HG02852 (cell line): ENCODE measurements at regions not wholly inside any gene's neighbourhood (a gene's known extent, or its start where the extent isn't known, plus 50 kb on each side); places are given as distances from the start of the nearest gene placed in this dataset.

Source experiments
- ATAC-seq: cut with Tn5 transposase; IDR thresholded peaks from one replicate; pipeline ENCODE4 v1.9.1; 2021; ENCODE audit warnings: mild to moderate bottlenecking, moderate library complexity; ENCODE audit not compliant: unreplicated experiment

DNA sequence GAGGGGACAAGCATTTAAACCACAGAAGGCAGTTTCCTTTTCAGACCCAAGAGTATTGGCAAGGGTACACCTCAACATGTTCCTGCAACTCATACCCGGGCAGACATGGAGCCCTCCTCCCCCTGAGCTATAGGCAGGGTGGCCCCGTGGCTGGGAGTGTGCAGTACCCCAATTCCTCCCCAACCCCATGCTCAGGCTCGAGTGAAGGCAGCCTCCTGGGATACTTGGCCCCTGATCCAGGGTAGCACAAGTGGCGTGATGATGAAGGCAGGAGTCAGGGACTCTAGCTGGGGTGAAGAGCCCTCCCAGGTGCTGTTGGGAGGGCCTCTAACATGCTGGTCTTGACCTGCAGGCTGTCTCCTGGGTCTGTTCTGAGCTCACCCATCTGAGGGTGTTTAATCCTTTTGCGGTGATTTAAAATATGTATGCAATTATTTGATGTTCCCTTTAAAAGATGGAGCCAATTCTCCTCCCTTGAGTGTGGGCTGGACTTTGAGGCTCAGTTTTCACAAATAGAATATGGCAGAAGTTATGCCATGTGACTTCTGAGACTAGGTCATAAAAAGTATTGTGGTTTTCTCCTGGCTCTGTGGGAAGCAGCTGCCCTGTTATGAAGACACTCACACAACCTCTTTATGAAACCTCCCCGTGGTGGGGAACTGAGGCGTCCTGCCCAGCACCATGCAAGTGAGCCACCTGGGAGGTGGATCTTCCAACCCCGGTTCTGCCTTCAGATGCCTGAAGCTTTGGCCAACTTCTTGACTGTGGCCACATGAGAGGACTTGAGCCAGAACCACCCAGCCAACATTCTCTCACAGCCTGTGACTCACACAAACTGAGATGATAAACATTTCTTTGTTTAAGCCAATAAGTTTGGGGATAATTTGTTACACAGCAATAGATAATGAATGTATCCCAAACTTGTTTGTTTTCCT lies 54.7 kb upstream of the NECTIN1 start:
- ATAC-seq: no peak

- no peak for ATAC-seq
These were observed 53.7 kb upstream of the NECTIN1 start for GRCh38 chr11:119782739-119783072.

DNA sequence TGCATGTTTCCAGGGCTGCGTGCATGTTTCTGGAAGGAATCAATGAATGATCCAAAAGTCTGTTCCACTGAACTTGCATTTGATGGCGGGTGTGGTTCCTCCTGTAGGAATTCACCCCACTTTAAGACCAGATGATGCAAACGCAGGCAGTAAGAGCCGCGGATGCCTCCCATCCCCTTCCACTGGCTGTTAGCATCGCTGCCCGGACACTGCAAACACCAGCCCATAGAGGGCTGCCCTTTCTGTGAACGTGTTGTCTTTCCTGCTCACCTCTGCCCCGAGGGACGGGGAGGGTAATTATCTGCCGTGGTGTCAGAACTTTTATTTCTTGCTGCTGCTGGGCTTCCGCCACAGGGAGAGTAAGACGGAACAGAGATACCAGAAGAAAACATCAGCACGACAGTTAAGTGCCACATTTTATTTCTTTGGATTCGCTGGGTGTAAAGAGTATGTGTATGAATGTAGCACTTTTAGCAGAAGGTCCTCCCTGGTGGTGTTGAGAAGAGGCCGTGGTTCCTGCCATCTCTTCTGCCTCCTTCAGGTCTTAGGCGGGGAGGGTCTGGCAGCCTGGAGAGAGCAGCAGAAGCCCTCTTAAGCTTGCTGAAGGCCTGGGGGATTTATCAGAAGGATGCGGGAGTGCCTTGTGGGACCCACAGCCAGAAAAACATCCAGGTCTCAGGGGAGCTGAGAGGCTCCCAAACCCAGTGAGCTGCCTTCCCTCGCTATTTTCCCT lies 53.2 kb upstream of the NECTIN1 start:
- no peak for ATAC-seq

DNA sequence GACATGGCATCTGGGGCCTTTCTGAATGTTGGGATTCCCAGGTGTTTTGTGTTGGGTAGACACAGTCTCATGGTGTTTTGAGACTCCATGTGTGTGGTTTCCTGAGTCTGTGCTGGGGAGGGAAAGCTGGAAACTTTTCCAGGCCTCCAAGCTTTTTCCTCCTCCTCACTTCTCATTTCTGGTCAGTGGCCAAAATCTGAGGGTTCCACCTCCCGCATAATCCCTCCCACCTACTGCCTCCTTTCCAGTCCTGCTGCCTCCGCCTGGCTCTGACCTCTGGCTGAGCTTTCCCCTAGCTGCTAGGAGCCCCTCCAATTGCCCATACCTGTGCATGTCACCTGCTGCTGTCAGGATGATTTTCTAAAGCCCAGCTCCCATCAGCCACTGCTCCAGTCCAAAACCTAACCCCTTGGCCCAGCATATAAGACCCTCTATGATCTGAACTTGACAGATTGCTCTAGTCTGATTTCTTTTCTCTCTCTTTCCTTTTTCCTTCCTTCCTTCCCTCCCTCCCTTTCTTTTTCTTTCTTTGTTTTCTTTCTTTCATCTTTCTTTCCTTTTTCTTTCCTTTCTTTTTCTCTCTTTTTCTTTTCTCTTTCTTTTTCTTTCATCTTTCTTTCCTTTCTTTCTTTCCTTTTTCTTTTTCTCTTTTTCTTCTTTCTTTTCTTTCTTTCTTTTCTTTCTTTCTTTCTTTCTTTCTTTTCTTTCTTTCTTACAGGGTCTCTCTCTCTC lies 51.4 kb upstream of the NECTIN1 start:
- no peak for ATAC-seq

DNA sequence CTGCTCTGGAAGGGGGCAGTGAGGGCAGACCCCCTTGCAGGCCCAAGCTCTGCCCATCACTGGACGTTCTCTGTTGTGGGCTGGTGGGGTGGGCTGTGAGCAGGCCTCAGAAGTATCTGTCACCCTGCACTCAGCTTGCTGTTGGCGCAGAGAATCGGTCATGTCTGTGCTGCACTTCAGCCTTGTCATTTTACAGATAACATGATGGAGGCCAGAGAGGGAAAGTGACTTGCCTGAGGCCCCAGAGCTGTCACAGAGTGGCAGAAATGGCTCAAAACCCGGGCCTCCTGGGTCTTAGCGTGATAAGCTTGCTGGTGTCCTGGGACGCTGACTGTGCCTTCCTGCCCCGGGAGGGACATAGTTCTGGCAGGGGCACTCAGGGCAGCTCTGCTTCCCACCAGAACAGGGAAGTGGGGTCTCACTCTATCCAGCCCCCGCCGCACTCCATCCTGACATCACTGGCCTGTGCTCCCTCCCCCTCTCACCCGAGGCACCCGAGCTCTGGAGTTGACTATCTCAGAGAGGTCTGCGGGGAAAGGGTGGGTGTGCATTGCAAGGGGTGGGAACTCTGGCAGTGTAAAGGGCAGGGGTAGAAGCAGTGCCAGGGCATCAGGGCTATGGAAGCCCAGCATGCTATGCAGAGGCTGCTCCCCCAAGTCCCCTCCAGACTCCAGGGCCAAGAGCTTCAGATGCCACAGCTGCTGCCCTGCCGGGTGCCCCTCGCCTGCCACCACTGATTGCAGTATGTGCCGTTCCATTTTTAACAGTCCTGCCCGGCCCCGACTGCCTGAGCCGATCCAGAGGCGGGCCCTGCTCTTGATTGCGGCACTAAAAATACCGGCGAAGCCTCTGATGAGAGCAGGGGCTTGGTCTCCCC lies 50.4 kb upstream of the NECTIN1 start:
- ATAC-seq: no peak
